Lung (tissue), 11 donors: ENCODE measurements at regions not wholly inside any gene's neighbourhood (a gene's known extent, or its start where the extent isn't known, plus 50 kb on each side); places are given as distances from the start of the nearest gene placed in this dataset.

ENCODE experiments used
- ATAC-seq: fragments of 200-7000 bp; cut with Tn5 transposase; one replicate; pipeline ENCODE4 v1.9.1; 2020; ENCODE audit warnings: moderate number of reproducible peaks; ENCODE audit not compliant: insufficient read depth, low FRiP score
- DNase-seq, 3 donors: peaks; one replicate each; pipeline ENCODE4 v3.0.0-alpha.2; 2013 to 2017
- H3K27ac ChIP-seq, 2 donors: one replicate each; pipeline ENCODE4 v1.5.1; 2013; ENCODE audit warnings: mild to moderate bottlenecking in 2 of 2, moderate library complexity in 2 of 2, control low read depth in 1 of 2, inconsistent platforms in 1 of 2, low read depth in 1 of 2, low read length in 1 of 2
- H3K27me3 ChIP-seq, 3 donors: one replicate each; pipeline ENCODE4 v1.5.1; 2013; ENCODE audit warnings: low read length in 2 of 3; ENCODE audit not compliant: control insufficient read depth in 3 of 3, insufficient read depth in 3 of 3
- H3K36me3 ChIP-seq, 4 donors: one replicate each; pipeline ENCODE4 v1.5.1; 2013; ENCODE audit warnings: low read length in 4 of 4, mild to moderate bottlenecking in 1 of 4, moderate library complexity in 1 of 4; ENCODE audit not compliant: control insufficient read depth in 4 of 4, insufficient read depth in 4 of 4
- H3K4me1 ChIP-seq, 5 donors: one replicate each; pipeline ENCODE4 v1.5.1; 2013; ENCODE audit warnings: low read length in 5 of 5, mild to moderate bottlenecking in 2 of 5, moderate library complexity in 1 of 5; ENCODE audit not compliant: control insufficient read depth in 5 of 5, insufficient read depth in 5 of 5
- H3K4me3 ChIP-seq: one replicate; pipeline ENCODE4 v1.5.1; 2013; ENCODE audit warnings: mild to moderate bottlenecking, control low read depth, moderate library complexity
- H3K9ac ChIP-seq, 2 donors: one replicate each; pipeline ENCODE4 v1.5.1; 2013; ENCODE audit warnings: low read length in 2 of 2, control low read depth in 1 of 2; ENCODE audit not compliant: insufficient read depth in 1 of 2
- H3K9me3 ChIP-seq, 4 donors: one replicate each; pipeline ENCODE4 v1.5.1; 2013; ENCODE audit warnings: low read length in 3 of 4, mild to moderate bottlenecking in 1 of 4, moderate library complexity in 1 of 4; ENCODE audit not compliant: control insufficient read depth in 4 of 4, insufficient read depth in 3 of 4
- WGBS, 2 donors: extraction: QIAGEN DNeasy Blood & Tissue Kit; methylation state at CpG; one replicate each; pipeline ENCODE4 v1.1.7; 2013; 5-methylcytosine and 5-hydroxymethylcytosine counted together
- TF ChIP-seq, protein P1 (sequence below): IDR thresholded peaks from 2 replicates; pipeline ENCODE4 v1.5.1; 2012; ENCODE audit warnings: mild to moderate bottlenecking; ENCODE audit errors: control extremely low read depth, extremely low read depth
- donor health status: control.
- donor health status: control.
- donor health status: Bipolar disorder and iron deficiency.
- donor health status: healthy.
- donor health status: DM: yes; HTN: yes; CAD: no.

DNA sequence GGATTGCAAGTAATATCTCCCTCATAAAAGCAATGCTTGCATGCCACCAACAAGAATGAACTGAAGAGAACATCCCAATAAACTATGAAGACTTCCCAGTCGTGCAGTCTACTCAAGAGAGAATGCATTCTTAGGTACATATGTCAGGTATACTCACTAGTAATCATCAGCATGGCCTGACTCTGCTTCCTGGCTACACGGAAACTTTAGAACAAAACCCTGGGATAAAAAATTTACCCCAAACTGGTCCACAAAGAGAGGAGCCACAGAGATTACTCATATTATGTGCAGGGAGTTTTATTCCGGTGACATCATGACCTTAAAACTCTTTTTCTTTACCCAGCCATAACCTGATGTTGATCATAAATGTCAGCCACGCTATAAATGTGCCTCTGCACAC, 57.5 kb upstream of the PAPPA start:
- Histone ChIP-seq H3K9me3 (peaks cover 0 to 3% (median 0%) of the 10 kb centered on the region in 4 donors), H3K4me3 (no peak overlapping the region), H3K9ac (no peak overlapping the region), H3K4me1 (no peaks in the 10 kb centered on the region), H3K27ac (no peak overlapping the region), H3K36me3 (no peaks in the 10 kb centered on the region), H3K27me3 (no peaks in the 10 kb centered on the region)
- TF ChIP-seq, protein P1, sequence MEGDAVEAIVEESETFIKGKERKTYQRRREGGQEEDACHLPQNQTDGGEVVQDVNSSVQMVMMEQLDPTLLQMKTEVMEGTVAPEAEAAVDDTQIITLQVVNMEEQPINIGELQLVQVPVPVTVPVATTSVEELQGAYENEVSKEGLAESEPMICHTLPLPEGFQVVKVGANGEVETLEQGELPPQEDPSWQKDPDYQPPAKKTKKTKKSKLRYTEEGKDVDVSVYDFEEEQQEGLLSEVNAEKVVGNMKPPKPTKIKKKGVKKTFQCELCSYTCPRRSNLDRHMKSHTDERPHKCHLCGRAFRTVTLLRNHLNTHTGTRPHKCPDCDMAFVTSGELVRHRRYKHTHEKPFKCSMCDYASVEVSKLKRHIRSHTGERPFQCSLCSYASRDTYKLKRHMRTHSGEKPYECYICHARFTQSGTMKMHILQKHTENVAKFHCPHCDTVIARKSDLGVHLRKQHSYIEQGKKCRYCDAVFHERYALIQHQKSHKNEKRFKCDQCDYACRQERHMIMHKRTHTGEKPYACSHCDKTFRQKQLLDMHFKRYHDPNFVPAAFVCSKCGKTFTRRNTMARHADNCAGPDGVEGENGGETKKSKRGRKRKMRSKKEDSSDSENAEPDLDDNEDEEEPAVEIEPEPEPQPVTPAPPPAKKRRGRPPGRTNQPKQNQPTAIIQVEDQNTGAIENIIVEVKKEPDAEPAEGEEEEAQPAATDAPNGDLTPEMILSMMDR = no peak
- ATAC-seq (no peak), DNase-seq (no peak)
- WGBS, 2 donors = 70% methylated on average over 4 of the region's 4 CpGs

DNA sequence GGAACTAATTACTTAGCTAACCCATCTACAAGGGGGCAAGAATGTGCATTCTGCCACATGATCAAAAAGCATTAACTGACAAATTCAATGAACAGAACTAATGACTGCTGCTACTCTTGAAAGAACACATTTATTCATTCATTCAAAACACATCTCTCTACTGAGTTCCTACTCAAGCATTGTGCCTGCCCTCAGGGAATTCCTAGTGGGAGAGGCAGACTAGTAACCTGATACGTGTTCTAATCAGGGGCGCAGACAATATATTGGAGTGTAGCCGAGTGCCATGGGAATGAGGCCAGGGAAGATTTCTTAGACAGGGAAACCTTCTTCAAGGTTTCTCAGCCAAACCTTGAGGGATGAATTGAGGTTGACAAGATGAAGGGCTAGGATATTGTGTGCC, 56.7 kb upstream of the PAPPA start:
- ATAC-seq (no peak), DNase-seq (no peak)
- TF ChIP-seq, protein P1 = no peak
- no peak overlapping the region for H3K9ac ChIP-seq
- no peaks in the 10 kb centered on the region for H3K36me3 ChIP-seq
- no peaks in the 10 kb centered on the region for H3K27me3 ChIP-seq
- no peaks in the 10 kb centered on the region for H3K4me1 ChIP-seq
- peaks cover 0 to 3% (median 0%) of the 10 kb centered on the region in 4 donors for H3K9me3 ChIP-seq
- no peak overlapping the region for H3K4me3 ChIP-seq
- WGBS, 2 donors = 38 to 45% methylated on average over 3 of the region's 3 CpGs
- no peak overlapping the region for H3K27ac ChIP-seq

DNA sequence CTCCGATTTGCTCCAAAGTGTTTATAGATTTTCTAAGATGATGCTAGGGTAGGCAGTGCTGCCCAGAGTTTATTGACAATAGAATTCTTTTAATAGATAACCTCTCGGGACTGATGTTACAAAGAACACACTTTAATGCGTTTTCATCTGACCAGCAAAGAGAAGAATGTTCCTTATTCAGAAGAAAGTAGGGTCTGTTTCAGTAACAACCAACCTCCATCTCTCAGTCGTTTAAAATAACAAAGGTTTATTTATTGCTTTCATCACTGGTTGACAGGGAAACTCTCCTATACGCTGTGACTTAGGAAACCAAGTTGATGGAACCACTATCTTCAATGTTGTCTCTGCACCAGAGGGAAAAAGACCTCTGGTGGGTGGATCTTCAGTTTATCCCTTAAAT, 55.1 kb upstream of the PAPPA start:
- TF ChIP-seq, protein P1 = no peak
- Histone ChIP-seq H3K4me1 (no peaks in the 10 kb centered on the region), H3K9me3 (peaks cover 0 to 3% (median 0%) of the 10 kb centered on the region in 4 donors), H3K9ac (no peak overlapping the region), H3K27ac (no peak overlapping the region), H3K4me3 (no peak overlapping the region), H3K36me3 (no peaks in the 10 kb centered on the region), H3K27me3 (no peaks in the 10 kb centered on the region)
- no peak for ATAC-seq
- no peak for DNase-seq
- WGBS, 2 donors = 68 to 70% methylated on average over 5 of the region's 5 CpGs

DNA sequence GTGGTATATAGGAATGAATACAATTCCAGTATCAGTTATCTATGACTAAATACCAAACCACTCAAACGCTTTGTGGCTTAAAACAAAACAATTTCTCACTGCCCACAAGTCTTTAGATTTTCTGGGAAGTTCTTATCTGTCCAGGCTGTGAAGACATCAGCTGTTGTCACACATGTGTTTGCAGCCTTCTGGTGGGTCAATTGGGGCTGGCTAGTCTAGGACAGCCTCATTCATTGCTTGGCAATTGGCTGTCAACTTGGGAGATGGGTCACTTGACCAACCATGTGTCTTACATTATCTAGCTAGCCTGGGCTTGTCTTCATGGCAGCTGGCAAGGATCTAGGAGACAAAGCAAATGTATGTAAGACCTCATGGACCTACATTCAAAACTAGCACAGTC, 53.8 kb upstream of the PAPPA start:
- Histone ChIP-seq H3K9me3 (peaks cover 0 to 3% (median 0%) of the 10 kb centered on the region in 4 donors), H3K36me3 (no peaks in the 10 kb centered on the region), H3K27me3 (no peaks in the 10 kb centered on the region), H3K4me3 (no peak overlapping the region), H3K27ac (no peak overlapping the region), H3K4me1 (no peaks in the 10 kb centered on the region), H3K9ac (no peak overlapping the region)
- no peak for DNase-seq
- no peak for ATAC-seq
- TF ChIP-seq, protein P1 = no peak
- 67 to 77% methylated on average over 1 of the region's 1 CpG for WGBS, 2 donors
